ENCODE measurements at regions not wholly inside any gene's neighbourhood (a gene's known extent, or its start where the extent isn't known, plus 50 kb on each side); places are given as distances from the start of the nearest gene placed in this dataset.

GRCh38 chr4:121479808-121480207 lies 99.0 kb upstream of the QRFPR start:
- TF ChIP-seq ZNF274 (IDR thresholded peaks at IDR 0.05; ENCODE audit: low read depth, low read length) (no peak), YY1 (IDR thresholded peaks at IDR 0.05; ENCODE audit: insufficient read depth, insufficient read length) (no peak)
